Astrocyte of the spinal cord (primary cell): ENCODE measurements at regions not wholly inside any gene's neighbourhood (a gene's known extent, or its start where the extent isn't known, plus 50 kb on each side); places are given as distances from the start of the nearest gene placed in this dataset.

ENCODE experiments used
- DNase-seq: peaks from one replicate; pipeline ENCODE4 v3.0.0; 2011; ENCODE audit warnings: low read depth, low spot score
- H3K4me3 ChIP-seq: 2 replicates; pipeline ENCODE4 v1.5.1; 2011; ENCODE audit warnings: low read depth, mild to moderate bottlenecking, low read length, moderate library complexity
- CTCF ChIP-seq: IDR thresholded peaks from 2 replicates; pipeline ENCODE4 v1.5.1; 2012; ENCODE audit warnings: low read depth, mild to moderate bottlenecking, low read length, inconsistent platforms
- in situ Hi-C: cut with HindIII; loops from 2 replicates; pipeline ENCODE4 v1.10.0; 2017; ENCODE audit warnings: low sequenced_read_pairs

GRCh38 chr10:78312197-78313047 is 278.8 kb downstream of the RPS24 start:
- TF ChIP-seq CTCF = no peak
- peak; percentile 47 for DNase-seq
- H3K4me3 ChIP-seq = no peak overlapping the region
- in situ Hi-C loops = no loop called here

- TF ChIP-seq CTCF = no peak
- no peak for DNase-seq
- in situ Hi-C loops = no loop called here
- H3K4me3 ChIP-seq = no peak overlapping the region
Measured at GRCh38 chr10:78313048-78313381, 279.4 kb downstream of the RPS24 start.

GRCh38 chr10:78313636-78314035 is 280.0 kb downstream of the RPS24 start:
- no peak for DNase-seq
- H3K4me3 ChIP-seq = no peak overlapping the region
- no peak for TF ChIP-seq CTCF
- in situ Hi-C loops = no loop called here

GRCh38 chr10:78314651-78315050 is 281.0 kb downstream of the RPS24 start:
- TF ChIP-seq CTCF = no peak
- H3K4me3 ChIP-seq = no peak overlapping the region
- in situ Hi-C loops = no loop called here
- no peak for DNase-seq

GRCh38 chr10:78316451-78316931 is 282.8 kb downstream of the RPS24 start:
- no peak for DNase-seq

GRCh38 chr10:78318305-78318704 is 284.6 kb downstream of the RPS24 start:
- H3K4me3 ChIP-seq = no peak overlapping the region
- TF ChIP-seq CTCF = no peak
- in situ Hi-C loops = no loop called here
- no peak for DNase-seq

More at GRCh38 chr10:78316451-78316931, 282.8 kb downstream of the RPS24 start:
- no peak overlapping the region for H3K4me3 ChIP-seq
- TF ChIP-seq CTCF = no peak
- in situ Hi-C loops = no loop called here
